ENCODE measurements at regions not wholly inside any gene's neighbourhood (a gene's known extent, or its start where the extent isn't known, plus 50 kb on each side); places are given as distances from the start of the nearest gene placed in this dataset.

- no peak for TF ChIP-seq CTCF (IDR thresholded peaks at IDR 0.05)
- no peaks in the 10 kb centered on the region for H3K9me3 ChIP-seq
Measured at GRCh38 chr12:76256321-76256720, 91.9 kb downstream of the BBS10 start.

GRCh38 chr12:76255692-76256091, 92.5 kb downstream of the BBS10 start:
- Histone ChIP-seq H3K4me3 (no peak overlapping the region), H3K9me3 (no peaks in the 10 kb centered on the region), H3K27me3 (no peaks in the 10 kb centered on the region), H3K4me1 (peaks cover 7 to 12% of the 10 kb centered on the region in 2 donors), H3K36me3 (no peaks in the 10 kb centered on the region), H3K27ac (no peak overlapping the region)
- no peak for DNase-seq
- no peak for TF ChIP-seq CTCF (IDR thresholded peaks at IDR 0.05)
- no peak for ATAC-seq
- intact Hi-C loops (cut with DNase I), result no loop called here

More at GRCh38 chr12:76256321-76256720, 91.9 kb downstream of the BBS10 start:
- H3K27me3 ChIP-seq, result no peaks in the 10 kb centered on the region
- no peak overlapping the region for H3K4me3 ChIP-seq
- H3K36me3 ChIP-seq, result no peaks in the 10 kb centered on the region
- no peak overlapping the region for H3K27ac ChIP-seq
- ATAC-seq, result peak; percentile 37
- intact Hi-C loops (cut with DNase I), result no loop called here
- peaks cover 7 to 15% of the 10 kb centered on the region in 2 donors for H3K4me1 ChIP-seq
- no peak for DNase-seq

GRCh38 chr12:76255281-76255680, 92.9 kb downstream of the BBS10 start:
- Histone ChIP-seq H3K4me1 (peaks cover 7 to 8% of the 10 kb centered on the region in 2 donors), H3K36me3 (no peaks in the 10 kb centered on the region), H3K27ac (no peak overlapping the region), H3K27me3 (no peaks in the 10 kb centered on the region), H3K9me3 (no peaks in the 10 kb centered on the region), H3K4me3 (no peak overlapping the region)
- DNase-seq, result no peak
- intact Hi-C loops (cut with DNase I), result no loop called here
- no peak for TF ChIP-seq CTCF (IDR thresholded peaks at IDR 0.05)
- ATAC-seq, result no peak

- H3K27me3 ChIP-seq, result no peaks in the 10 kb centered on the region
- no peaks in the 10 kb centered on the region for H3K36me3 ChIP-seq
- H3K9me3 ChIP-seq, result no peaks in the 10 kb centered on the region
- no peak for TF ChIP-seq CTCF (IDR thresholded peaks at IDR 0.05)
- intact Hi-C loops (cut with DNase I), result no loop called here
- no peaks in the 10 kb centered on the region for H3K4me1 ChIP-seq
- H3K27ac ChIP-seq, result no peak overlapping the region
- no peak for ATAC-seq
- no peak overlapping the region for H3K4me3 ChIP-seq
- DNase-seq, result no peak
Measured at GRCh38 chr12:76252031-76252430, 96.2 kb downstream of the BBS10 start.

GRCh38 chr12:76250256-76250655, 98.0 kb downstream of the BBS10 start:
- DNase-seq, result no peak
- H3K36me3 ChIP-seq, result no peaks in the 10 kb centered on the region
- TF ChIP-seq CTCF (IDR thresholded peaks at IDR 0.05), result no peak
- no peak for ATAC-seq
- no peaks in the 10 kb centered on the region for H3K4me1 ChIP-seq
- intact Hi-C loops (cut with DNase I), result no loop called here
- no peaks in the 10 kb centered on the region for H3K27me3 ChIP-seq
- H3K4me3 ChIP-seq, result no peak overlapping the region
- no peaks in the 10 kb centered on the region for H3K9me3 ChIP-seq
- H3K27ac ChIP-seq, result no peak overlapping the region

Measured in left lung (tissue), 4 donors.